Neural crest cell (in vitro differentiated cells): ENCODE measurements at regions not wholly inside any gene's neighbourhood (a gene's known extent, or its start where the extent isn't known, plus 50 kb on each side); places are given as distances from the start of the nearest gene placed in this dataset.

ENCODE experiments used
- DNase-seq: peaks from one replicate; pipeline ENCODE4 v3.0.0; 2021; ENCODE audit warnings: low read depth, mixed read lengths, low spot score
- H3K27ac Mint-ChIP-seq: one replicate; pipeline ENCODE4 v1.8.0; 2021; ENCODE audit warnings: mild to moderate bottlenecking, mixed read lengths; ENCODE audit not compliant: unreplicated experiment
- H3K27me3 Mint-ChIP-seq: 2 replicates; pipeline ENCODE4 v1.8.0; 2021; ENCODE audit warnings: low read depth, mild to moderate bottlenecking, mixed read lengths
- H3K36me3 Mint-ChIP-seq: 2 replicates; pipeline ENCODE4 v1.8.0; 2021; ENCODE audit warnings: low read depth, mild to moderate bottlenecking, mixed read lengths
- H3K4me1 Mint-ChIP-seq: 2 replicates; pipeline ENCODE4 v1.8.0; 2021; ENCODE audit warnings: mixed read lengths
- H3K4me3 Mint-ChIP-seq: one replicate; pipeline ENCODE4 v1.8.0; 2021; ENCODE audit warnings: mild to moderate bottlenecking, mixed read lengths
- H3K9me3 Mint-ChIP-seq: 2 replicates; pipeline ENCODE4 v1.8.0; 2021; ENCODE audit warnings: mixed read lengths
- TF ChIP-seq, protein P1 (sequence below): fragments of 200-600 bp; sonication (generic); conservative IDR thresholded peaks from 2 replicates; pipeline ENCODE4 v1.5.0; 2021; ENCODE audit warnings: antibody characterized with exemption, mild to moderate bottlenecking

DNA sequence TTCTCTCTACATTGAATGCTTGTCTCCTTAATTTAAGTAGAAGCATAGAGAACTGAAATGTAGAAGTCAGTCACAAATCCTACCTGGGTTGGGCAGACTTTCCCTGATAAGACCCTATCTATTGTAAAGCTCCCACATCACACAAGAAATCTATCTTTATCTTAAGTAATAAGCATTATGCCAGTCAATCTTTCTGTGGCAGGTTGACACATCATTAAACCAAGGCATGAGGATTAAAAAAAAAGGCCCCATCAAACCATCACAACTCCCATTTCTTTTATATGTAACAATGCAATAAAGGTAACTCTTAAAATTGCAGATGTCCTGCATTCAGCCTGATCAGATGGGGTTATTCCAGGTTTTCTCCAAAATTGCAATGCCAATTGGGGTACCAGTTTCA lies 311.8 kb downstream of the TOX3 start:
- no peaks in the 10 kb centered on the region for H3K27me3 Mint-ChIP-seq
- no peak for DNase-seq
- no peaks in the 10 kb centered on the region for H3K36me3 Mint-ChIP-seq
- TF ChIP-seq, protein P1, sequence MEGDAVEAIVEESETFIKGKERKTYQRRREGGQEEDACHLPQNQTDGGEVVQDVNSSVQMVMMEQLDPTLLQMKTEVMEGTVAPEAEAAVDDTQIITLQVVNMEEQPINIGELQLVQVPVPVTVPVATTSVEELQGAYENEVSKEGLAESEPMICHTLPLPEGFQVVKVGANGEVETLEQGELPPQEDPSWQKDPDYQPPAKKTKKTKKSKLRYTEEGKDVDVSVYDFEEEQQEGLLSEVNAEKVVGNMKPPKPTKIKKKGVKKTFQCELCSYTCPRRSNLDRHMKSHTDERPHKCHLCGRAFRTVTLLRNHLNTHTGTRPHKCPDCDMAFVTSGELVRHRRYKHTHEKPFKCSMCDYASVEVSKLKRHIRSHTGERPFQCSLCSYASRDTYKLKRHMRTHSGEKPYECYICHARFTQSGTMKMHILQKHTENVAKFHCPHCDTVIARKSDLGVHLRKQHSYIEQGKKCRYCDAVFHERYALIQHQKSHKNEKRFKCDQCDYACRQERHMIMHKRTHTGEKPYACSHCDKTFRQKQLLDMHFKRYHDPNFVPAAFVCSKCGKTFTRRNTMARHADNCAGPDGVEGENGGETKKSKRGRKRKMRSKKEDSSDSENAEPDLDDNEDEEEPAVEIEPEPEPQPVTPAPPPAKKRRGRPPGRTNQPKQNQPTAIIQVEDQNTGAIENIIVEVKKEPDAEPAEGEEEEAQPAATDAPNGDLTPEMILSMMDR = no peak
- no peaks in the 10 kb centered on the region for H3K9me3 Mint-ChIP-seq
- H3K27ac Mint-ChIP-seq = no peak overlapping the region
- no peak overlapping the region for H3K4me3 Mint-ChIP-seq
- peaks cover 4% of the 10 kb centered on the region for H3K4me1 Mint-ChIP-seq

DNA sequence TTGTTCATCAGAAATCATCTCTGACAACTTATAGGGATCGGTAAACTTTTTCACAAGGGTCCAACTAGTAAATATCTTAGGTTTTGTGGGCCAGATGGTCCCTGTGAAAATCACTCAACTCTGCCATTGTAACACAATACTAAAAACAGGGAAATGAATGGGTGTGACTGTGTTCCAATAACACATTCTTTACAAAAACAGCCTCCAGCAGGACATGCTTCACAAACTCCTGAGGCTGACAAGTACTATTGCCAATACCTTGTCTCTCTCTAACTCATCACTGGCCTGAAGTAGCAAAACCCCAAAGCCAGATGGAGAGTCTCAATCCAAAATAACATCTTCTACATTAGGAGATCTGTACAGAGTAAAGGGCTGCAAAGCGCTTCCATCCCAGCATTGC lies 312.3 kb downstream of the TOX3 start:
- no peak for DNase-seq
- TF ChIP-seq, protein P1 = no peak
- H3K27me3 Mint-ChIP-seq = no peaks in the 10 kb centered on the region
- peaks cover 4% of the 10 kb centered on the region for H3K4me1 Mint-ChIP-seq
- no peaks in the 10 kb centered on the region for H3K36me3 Mint-ChIP-seq
- H3K9me3 Mint-ChIP-seq = no peaks in the 10 kb centered on the region
- H3K4me3 Mint-ChIP-seq = no peak overlapping the region
- no peak overlapping the region for H3K27ac Mint-ChIP-seq

DNA sequence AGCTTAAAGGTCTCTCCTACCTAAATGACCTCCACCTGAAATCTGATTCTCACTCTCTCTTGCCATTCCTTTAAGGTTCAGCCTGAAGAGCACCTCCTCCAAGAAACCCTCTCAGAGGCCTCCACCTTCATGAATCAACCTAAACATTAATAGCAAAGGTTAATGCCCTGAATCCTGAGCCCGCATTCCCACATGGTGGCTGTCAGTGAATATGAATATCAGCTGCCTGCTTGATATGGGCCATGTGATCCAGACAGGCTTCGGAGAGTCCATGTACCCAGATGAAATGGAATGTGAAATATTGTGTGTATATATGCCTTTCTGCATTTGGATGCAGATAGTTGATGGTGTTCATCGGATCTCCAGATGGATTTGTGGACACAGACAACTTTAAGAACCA lies 317.5 kb downstream of the TOX3 start:
- H3K27me3 Mint-ChIP-seq = no peaks in the 10 kb centered on the region
- H3K9me3 Mint-ChIP-seq = peaks cover 3% of the 10 kb centered on the region
- TF ChIP-seq, protein P1 = no peak
- H3K4me3 Mint-ChIP-seq = no peak overlapping the region
- no peaks in the 10 kb centered on the region for H3K36me3 Mint-ChIP-seq
- H3K4me1 Mint-ChIP-seq = peaks cover 4% of the 10 kb centered on the region
- DNase-seq = no peak
- H3K27ac Mint-ChIP-seq = no peak overlapping the region

DNA sequence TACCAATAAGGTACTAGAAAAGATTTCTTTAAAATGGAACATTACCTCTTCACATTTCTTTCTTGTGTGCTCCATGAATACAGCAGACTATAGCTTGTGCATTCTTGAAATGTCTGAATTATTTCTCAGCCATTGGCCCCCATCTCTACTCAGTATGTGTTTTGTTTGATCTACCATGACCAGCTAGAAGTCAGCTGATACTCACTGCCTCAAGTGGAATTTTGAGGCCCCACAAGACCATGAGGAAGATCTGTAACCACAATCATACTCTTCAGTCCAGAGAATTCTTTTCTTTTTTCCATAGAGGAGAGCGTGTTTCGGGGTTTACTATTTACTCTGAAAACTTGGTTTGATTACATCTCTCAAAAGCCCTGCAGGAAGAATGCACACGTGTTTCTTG lies 319.1 kb downstream of the TOX3 start:
- no peak overlapping the region for H3K27ac Mint-ChIP-seq
- DNase-seq = no peak

DNA sequence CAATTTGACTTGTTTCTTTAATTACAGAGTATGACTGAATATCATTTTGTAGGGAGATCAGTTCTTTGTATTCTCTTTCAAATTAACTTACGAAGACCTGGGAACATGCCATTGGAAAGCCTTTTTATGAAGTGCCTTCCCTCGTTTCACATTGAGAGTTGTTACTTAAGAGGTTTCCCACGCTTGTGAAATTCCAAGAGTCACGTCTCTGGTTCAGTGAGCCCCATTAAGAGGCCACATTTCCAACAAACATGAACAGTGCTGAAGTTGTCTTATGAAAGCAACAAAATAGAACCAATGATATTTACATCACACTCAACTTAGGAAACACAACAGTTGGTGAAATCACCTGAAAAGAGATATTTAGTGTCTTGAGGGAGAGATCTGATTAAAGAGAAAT lies 334.1 kb downstream of the TOX3 start:
- no peak for DNase-seq
- H3K36me3 Mint-ChIP-seq = no peaks in the 10 kb centered on the region
- TF ChIP-seq, protein P1 = no peak

More for the DNA sequence above, 319.1 kb downstream of the TOX3 start:
- Mint-ChIP-seq H3K36me3 (no peaks in the 10 kb centered on the region), H3K27me3 (no peaks in the 10 kb centered on the region), H3K4me3 (no peak overlapping the region), H3K4me1 (peaks cover 2% of the 10 kb centered on the region), H3K9me3 (peaks cover 3% of the 10 kb centered on the region)
- TF ChIP-seq, protein P1 = no peak

DNA sequence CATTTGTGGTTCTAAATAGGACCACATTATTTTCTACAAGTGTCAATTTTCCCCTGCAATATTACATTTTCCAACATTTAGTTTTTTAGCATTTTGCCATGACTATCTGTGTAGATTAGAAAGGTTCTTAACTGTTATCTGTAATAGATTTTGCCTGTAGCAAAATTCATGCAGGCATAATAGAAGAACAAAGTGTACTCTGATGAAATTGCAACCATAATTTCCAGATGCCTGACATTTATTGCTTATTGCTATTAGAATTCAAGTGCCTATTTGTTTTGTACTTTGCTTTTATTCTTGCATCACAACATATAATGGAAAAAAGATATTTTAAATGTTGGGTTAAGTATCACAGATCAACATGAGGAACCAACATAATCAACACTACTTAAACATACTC lies 337.7 kb downstream of the TOX3 start:
- Mint-ChIP-seq H3K36me3 (no peaks in the 10 kb centered on the region), H3K9me3 (no peaks in the 10 kb centered on the region), H3K4me1 (no peaks in the 10 kb centered on the region), H3K4me3 (no peak overlapping the region), H3K27ac (no peak overlapping the region), H3K27me3 (no peaks in the 10 kb centered on the region)
- TF ChIP-seq, protein P1 = no peak
- no peak for DNase-seq

More for the DNA sequence above, 334.1 kb downstream of the TOX3 start:
- H3K27me3 Mint-ChIP-seq = no peaks in the 10 kb centered on the region
- no peaks in the 10 kb centered on the region for H3K4me1 Mint-ChIP-seq
- H3K9me3 Mint-ChIP-seq = no peaks in the 10 kb centered on the region
- H3K27ac Mint-ChIP-seq = no peak overlapping the region
- no peak overlapping the region for H3K4me3 Mint-ChIP-seq
